ENCODE measurements at regions not wholly inside any gene's neighbourhood (a gene's known extent, or its start where the extent isn't known, plus 50 kb on each side); places are given as distances from the start of the nearest gene placed in this dataset.
"Not testable (repeated sequence)": the region's sequence is repeated elsewhere in the genome, so short reads cannot be mapped to it uniquely, and the experiment has no call there.

GRCh38 chr14:71616013-71616412 lies 316.2 kb upstream of the RGS6 start:
- peak in 1 of 3 donors; percentile 8 for DNase-seq

DNA sequence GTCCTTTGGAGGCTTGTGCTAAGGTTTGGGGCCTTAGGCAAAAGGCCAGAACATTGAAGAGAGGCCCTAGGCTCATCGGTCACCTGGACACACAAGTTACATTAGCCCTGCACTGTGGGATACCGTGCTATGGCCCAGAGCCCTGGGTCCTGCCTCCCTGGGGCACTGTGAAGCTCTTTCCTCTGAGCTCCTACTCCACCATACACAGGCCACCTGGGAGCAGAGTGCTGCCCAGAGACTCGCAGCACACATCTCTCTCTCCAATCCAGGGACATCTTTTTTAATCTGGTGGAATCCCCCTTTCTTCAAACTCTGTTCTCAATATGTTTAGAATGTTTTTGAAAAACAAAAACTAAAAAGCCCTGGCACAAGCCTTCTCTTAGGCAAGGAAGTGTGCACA lies 314.2 kb upstream of the RGS6 start:
- no peak for DNase-seq

DNA sequence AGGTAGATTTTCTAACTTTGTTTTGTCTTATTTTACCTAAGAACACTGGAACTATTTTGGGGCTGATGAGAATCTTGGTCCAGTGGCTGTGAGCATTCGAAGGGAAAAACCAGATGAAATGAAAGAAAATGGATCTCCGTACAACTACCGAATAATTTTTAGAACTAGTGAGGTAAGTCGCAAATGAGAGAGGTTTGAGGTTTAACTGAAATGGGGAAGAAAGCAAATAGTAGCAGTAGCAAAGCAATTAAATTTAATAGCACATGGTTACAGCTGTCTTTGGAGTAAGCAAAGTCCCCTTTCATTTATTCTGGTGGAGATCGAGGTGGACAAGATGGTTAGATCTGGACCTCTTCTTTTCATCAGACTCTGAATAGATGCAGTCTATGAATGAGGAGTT lies 313.5 kb upstream of the RGS6 start:
- DNase-seq: no peak

GRCh38 chr14:71619472-71619871 lies 312.8 kb upstream of the RGS6 start:
- no peak for DNase-seq

DNA sequence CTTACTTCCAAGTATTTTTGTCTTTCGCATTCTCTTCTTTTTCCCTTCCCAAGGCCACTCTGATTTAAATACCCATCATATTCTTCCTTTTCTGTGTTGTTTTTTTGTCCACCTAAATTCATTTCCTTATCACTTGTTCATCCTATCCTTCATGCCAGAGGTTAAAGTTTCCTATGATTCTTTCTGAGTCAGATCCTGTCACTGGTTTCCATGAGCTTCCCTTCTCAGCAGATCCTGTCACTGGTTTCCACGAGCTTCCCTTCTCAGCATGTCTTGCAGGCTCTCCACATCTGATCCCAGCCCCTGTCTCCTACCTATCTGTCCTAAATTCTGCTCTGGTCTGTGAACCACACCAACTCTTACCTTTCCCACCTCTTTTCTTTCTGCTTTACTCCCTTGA lies 311.8 kb upstream of the RGS6 start:
- peak in 2 of 3 donors; percentile 2 to 20 for DNase-seq

GRCh38 chr14:71621276-71621675 lies 311.0 kb upstream of the RGS6 start:
- no peak for DNase-seq

GRCh38 chr14:71621980-71622605 lies 310.1 kb upstream of the RGS6 start:
- no peak for DNase-seq

DNA sequence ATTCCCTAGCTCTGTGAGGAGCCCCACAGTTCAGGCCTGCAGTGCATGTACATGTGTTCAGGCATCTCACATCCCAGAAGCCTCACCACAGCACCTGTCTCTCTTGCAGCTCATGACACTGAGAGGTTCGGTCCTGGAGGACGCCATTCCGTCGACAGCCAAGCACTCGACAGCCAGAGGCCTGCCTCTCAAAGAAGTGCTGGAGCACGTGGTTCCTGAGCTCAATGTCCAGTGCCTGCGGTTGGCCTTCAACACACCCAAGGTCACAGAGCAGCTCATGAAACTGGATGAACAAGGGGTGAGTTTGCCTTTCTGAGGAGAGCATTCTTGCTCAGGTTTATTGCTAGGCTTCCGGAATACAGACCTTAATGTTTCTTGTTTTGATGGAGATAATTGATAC lies 308.3 kb upstream of the RGS6 start:
- peak in 1 of 3 donors; percentile 12 for DNase-seq

DNA sequence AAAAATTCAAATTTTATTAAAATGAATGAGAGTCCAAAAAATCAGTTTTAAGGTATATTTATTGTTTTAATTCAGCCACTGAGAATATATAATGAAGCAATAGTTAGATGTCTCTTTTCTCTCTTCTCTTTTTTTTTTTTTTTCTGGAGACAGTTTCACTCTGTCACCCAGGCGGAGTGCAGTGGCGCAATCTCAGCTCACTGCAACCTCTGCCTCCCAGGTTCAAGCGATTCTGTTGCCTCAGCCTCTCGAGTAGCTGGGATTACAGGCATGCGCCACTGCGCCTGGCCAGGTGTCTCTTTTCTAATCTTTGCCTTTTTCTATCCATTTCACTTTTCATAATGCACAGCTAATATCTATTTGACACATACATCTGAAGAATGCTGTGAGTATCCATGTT lies 307.1 kb upstream of the RGS6 start:
- DNase-seq: peak; percentile 23 to 32 (median 32)

DNA sequence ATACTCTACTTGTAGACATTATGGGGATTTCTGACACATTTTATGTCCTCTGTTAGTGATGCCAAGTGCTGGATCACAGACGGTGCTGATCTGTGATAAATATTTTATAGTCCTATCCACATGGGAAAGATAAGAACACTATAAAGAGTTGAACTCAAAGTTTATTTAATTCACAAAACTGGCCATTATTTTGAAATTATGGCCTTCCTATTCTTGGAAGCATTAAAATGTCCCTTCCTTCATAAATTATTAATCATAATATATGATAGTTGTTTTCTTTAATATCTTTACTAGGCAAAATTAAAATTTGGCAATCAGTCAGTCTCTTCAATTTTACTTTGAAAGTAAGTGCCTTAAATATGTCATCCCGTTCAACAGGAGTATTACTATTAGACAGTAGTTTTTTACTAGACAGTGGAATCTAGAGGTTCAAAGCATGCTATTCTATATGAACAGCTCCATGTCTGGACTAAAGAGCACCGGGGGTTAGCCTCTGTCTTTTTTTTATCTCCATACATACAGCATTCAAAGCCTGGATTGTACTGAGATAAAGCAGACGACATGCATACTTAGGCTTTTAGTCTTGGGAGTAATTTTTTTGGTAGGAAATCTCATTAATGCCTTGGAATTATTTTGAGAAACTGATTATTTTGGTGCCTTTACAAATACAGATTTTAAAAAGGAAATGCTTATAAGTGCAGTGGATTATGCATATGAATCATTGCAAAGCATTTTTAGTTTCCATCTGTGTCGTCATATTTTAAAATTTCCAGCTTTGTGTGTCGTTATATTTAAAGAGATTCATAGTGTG lies 306.1 kb upstream of the RGS6 start:
- peak; percentile 12 to 62 (median 51) for DNase-seq

- peak in 1 of 3 donors; percentile 8 for DNase-seq
These were observed 303.8 kb upstream of the RGS6 start for GRCh38 chr14:71628433-71628832.

- peak in 1 of 3 donors; percentile 11 for DNase-seq
These were observed 303.0 kb upstream of the RGS6 start for GRCh38 chr14:71629250-71629649.

DNA sequence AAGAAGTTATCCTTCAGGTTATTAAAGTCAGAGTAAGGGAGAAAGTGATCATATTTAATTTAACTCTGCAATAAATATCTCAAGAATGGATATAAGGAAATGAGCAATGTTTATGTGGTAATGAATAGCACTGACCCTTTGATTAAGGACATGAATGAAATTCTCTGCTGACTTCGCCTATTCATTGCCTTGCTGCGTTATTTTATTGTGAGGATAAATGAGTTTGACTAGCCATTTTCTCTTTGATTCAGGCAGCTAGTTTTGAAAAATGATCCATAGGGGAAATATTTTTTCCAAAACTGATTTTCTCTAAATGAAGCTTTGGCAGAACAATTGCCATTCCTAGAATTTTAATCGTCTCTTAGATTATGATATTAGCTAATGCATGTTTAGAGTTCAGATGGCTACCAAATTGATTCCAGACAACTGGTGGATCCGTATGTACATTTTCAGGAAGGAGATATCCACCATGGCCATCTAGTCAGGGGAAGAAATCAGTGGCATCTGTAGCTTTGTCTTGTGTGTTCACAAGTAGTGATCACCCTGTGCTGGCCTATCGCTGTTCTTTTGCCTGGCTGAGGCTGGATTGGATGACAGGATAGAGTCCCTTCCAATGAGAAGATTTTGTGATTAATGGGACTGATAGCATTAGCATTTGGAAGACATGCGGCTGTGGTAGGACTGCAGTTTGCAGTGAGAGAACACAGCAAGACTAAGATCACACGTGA lies 302.3 kb upstream of the RGS6 start:
- DNase-seq: peak in 1 of 3 donors; percentile 16

GRCh38 chr14:71631030-71631429 lies 301.2 kb upstream of the RGS6 start:
- DNase-seq: not testable (repeated sequence)

DNA sequence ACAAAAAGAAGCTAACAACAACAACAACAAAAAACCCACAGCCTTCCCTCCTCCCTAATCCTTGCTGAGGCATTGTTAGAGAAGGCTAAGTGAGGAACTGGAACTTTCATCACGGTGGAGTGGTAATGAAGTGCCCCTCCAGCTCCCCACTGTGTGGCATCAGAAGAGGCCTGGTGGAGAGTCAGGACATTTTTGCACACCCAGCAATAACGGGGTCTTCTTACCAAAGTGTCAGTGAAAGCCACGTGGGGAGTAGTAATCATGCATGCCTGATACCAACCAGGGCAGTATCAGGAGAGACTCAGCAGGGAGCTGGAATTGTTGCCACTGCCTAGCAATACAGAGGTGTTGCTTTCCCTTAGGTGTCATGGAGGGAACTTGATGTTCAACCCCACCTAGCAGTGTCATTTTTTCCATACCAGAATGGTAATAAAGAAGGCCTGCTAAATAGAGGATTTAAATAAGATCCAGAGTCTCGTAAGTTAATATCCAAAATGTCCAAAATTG lies 299.7 kb upstream of the RGS6 start:
- no peak for DNase-seq

- DNase-seq: no peak
These were observed 296.2 kb upstream of the RGS6 start for GRCh38 chr14:71636076-71636475.

DNA sequence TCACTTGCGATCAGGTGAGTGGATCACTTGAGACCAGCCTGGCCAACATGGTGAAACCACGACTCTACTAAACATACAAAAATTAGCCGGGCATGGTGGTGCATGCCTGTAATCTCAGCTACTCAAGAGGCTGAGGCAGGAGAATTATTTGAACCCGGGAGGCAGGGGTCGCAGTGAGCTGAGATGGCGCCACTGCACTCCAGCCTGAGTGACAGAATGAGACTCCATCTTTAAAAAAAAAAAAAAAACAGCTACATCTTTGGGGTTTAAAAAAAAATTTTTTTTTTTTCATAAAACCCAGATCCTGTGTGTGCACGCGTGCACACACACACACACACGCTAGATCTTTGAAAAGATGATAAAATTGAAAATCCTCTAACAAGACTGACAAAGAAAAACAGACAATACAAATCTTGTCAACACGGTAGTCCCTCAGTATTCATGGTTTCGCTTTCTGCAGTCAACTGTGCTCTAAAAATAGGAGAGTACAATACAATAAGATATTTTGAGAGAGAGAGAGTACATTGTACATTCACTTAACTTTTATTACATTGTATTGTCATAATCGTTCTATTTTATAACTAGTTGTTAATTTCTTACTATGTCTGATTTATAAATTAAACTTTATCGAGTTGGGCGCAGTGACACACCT lies 295.3 kb upstream of the RGS6 start:
- DNase-seq: no peak

- DNase-seq: no peak
These were observed 293.6 kb upstream of the RGS6 start for GRCh38 chr14:71638523-71639196.

DNA sequence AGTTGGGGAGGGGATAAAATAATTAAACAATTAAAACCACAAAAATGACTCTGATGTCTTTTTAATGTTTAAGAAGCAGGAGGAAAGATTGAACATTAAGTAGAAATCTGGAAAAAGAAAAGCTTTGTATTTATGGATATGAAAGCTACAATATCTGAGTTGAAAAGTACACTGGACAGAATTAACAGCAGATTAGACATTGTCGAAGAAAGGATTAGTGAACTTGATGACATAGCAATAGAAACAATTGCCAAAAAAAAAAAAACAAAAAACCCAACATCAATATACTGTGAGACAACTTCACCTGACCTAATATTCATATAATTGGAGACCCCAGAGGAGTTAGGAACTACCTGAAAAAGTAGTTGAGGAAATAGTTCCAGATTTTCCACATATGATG lies 289.5 kb upstream of the RGS6 start:
- no peak for DNase-seq

DNA sequence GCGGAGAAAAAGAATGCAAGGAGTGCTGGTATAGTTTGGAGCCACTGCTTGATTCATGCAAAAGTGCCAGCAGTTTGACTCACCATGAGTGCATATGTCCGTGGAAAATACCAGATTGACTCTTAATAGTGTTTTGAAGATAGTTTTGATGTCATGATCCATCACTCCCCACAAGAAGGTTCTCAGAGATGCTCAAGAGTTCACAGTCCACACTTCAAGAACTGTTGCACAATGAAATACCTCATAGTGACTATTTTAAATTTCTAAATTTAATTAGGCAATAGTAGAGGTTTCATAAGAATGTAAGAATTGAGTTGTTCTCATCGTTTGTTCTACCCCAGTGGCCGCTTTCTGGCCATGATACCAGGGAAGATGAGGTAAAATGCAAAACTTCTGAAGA lies 286.6 kb upstream of the RGS6 start:
- DNase-seq: no peak

DNA sequence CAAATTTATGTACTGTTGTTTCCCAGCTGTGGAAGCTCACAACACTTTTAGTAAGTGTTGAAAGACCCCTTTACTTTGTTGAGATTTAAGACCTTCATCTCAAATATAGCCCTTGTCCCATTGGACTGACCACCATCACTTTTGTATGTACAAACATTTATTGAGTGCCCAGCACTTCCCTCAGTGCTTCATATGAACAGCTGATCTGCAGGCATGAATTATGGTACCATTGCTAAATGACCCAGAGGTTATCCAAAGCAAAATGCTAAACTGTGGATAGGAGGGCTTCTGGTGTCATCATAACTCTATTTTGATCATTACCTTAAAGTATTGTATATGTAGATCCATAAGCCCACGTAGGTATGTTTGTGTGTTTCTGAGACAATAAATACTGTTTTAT lies 285.7 kb upstream of the RGS6 start:
- no peak for DNase-seq

DNA sequence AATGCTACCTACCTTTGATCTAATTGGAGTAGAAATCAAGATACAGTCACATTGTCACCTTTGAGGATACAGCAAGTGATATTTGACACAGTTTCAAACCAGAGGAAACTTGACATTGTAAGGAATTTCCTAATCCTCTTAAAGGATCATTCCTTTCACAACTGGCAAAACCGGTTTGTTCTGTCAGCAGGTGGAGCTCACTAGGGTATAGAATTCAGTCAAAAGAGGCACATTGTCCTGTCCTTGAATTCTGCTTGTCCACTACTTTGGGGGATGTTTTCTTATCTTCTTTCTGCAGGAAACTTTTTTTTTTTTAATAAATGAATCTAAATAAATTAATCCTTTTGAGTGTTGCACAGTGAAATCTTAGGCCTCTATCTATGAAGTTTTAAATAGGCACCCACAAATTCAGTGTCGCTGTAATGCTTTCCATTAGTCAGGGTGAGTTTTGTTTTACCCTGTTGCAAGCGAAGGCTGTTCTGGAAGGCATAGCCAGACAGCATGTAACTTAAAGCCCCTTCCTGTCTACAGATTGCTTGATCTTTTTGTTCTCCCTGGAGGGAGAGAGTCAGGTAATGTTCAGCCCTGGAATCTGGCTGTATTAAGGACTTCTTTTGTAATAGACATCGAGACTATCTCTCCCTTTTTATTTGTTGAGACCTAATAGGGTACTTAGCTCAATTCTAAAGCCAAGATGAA lies 285.0 kb upstream of the RGS6 start:
- no peak for DNase-seq

All from suppressor macrophage treated with lipopolysaccharide for 1 hour (primary cell).